Glomerular visceral epithelial cell (primary cell): ENCODE measurements at regions not wholly inside any gene's neighbourhood (a gene's known extent, or its start where the extent isn't known, plus 50 kb on each side); places are given as distances from the start of the nearest gene placed in this dataset.
"Not testable (repeated sequence)": the region's sequence is repeated elsewhere in the genome, so short reads cannot be mapped to it uniquely, and the experiment has no call there.

Experiments
- DNase-seq: peaks from one replicate; pipeline ENCODE4 v3.0.0-alpha.2; 2016; ENCODE audit errors: extremely low spot score

- no peak for DNase-seq
These were observed 51.0 kb upstream of the PRB2 start for GRCh38 chr12:11446372-11446771.

- DNase-seq = no peak
These were observed 62.8 kb upstream of the PRB2 start for GRCh38 chr12:11457996-11458645.

GRCh38 chr12:11460343-11461023 is 65.1 kb upstream of the PRB2 start:
- DNase-seq = no peak

GRCh38 chr12:11461433-11461832 is 66.1 kb upstream of the PRB2 start:
- no peak for DNase-seq

- no peak for DNase-seq
These were observed 81.7 kb upstream of the PRB2 start for GRCh38 chr12:11477110-11477509.

- DNase-seq = no peak
These were observed 87.6 kb upstream of the PRB2 start for GRCh38 chr12:11482955-11483354.

- DNase-seq = peak; percentile 80
These were observed 91.5 kb upstream of the PRB2 start for GRCh38 chr12:11486623-11487444.

GRCh38 chr12:11496157-11496851 is 100.9 kb upstream of the PRB2 start:
- no peak for DNase-seq

- DNase-seq = no peak
These were observed 102.1 kb upstream of the PRB2 start for GRCh38 chr12:11497438-11497837.

GRCh38 chr12:11497995-11498394 is 102.6 kb upstream of the PRB2 start:
- DNase-seq = no peak

- not testable (repeated sequence) for DNase-seq
These were observed 103.2 kb upstream of the PRB2 start for GRCh38 chr12:11498574-11498973.

- no peak for DNase-seq
These were observed 104.4 kb upstream of the PRB2 start for GRCh38 chr12:11499806-11500187.

- DNase-seq = peak; percentile 80
These were observed 105.0 kb upstream of the PRB2 start for GRCh38 chr12:11500188-11500860.

GRCh38 chr12:11500861-11501230 is 105.5 kb upstream of the PRB2 start:
- no peak for DNase-seq

- DNase-seq = peak; percentile 61
These were observed 113.3 kb upstream of the PRB2 start for GRCh38 chr12:11508699-11509098.

GRCh38 chr12:11509326-11509725 is 114.0 kb upstream of the PRB2 start:
- DNase-seq = no peak

GRCh38 chr12:11510671-11511070 is 115.3 kb upstream of the PRB2 start:
- no peak for DNase-seq

GRCh38 chr12:11513288-11513687 is 117.9 kb upstream of the PRB2 start:
- no peak for DNase-seq

GRCh38 chr12:11517080-11517479 is 121.7 kb upstream of the PRB2 start:
- no peak for DNase-seq

GRCh38 chr12:11524446-11524845 is 125.0 kb upstream of the ETV6 start:
- no peak for DNase-seq

- no peak for DNase-seq
These were observed 115.4 kb upstream of the ETV6 start for GRCh38 chr12:11534064-11534463.

- DNase-seq = no peak
These were observed 114.3 kb upstream of the ETV6 start for GRCh38 chr12:11535127-11535526.
